HG03045 (cell line): ENCODE measurements at regions not wholly inside any gene's neighbourhood (a gene's known extent, or its start where the extent isn't known, plus 50 kb on each side); places are given as distances from the start of the nearest gene placed in this dataset.
"Not testable (repeated sequence)": the region's sequence is repeated elsewhere in the genome, so short reads cannot be mapped to it uniquely, and the experiment has no call there.

Experiments used
- ATAC-seq: cut with Tn5 transposase; IDR thresholded peaks from one replicate; pipeline ENCODE4 v1.9.1; 2021; ENCODE audit warnings: mild to moderate bottlenecking, moderate library complexity; ENCODE audit not compliant: unreplicated experiment

- ATAC-seq = no peak
Observed at GRCh38 chr6:56904068-56904467, 50.8 kb upstream of the BEND6 start.

DNA sequence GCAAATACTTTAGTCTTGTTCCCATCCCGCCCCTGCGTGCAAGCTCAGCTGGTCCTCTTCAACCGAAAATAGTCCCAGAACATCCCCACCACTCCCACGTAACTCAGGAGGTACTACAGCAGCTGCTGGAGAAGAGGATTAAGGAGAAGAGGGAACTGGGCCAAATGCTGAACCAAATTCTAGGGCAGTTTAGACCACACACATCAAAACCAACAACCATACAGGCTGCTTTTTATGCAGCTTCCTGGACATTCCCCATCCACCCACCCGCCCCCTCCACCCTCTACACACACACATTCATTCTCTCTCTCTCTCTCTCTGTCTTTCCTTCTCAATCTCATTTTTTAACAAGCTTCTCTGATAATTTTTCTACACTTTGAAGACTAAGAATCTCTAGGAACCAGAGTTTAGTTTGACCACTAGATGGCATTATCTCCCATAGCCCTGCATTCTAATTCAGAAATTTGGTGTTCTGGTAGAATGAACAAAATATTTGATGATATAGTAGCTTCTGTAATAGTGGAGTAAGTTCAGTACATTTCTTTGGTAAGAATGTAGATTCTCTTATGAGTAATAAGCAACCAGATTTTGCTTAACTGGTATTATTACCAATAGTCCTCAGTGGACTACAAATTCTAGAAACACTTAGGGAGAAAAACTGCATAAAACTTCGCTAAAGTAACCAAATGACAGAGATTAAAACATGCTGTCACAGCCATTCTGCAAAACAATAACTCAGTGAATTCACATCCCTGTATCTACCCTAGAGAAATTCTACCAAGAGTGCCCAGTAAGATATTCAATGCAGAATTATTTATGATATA is 52.1 kb upstream of the BEND6 start:
- ATAC-seq = no peak

DNA sequence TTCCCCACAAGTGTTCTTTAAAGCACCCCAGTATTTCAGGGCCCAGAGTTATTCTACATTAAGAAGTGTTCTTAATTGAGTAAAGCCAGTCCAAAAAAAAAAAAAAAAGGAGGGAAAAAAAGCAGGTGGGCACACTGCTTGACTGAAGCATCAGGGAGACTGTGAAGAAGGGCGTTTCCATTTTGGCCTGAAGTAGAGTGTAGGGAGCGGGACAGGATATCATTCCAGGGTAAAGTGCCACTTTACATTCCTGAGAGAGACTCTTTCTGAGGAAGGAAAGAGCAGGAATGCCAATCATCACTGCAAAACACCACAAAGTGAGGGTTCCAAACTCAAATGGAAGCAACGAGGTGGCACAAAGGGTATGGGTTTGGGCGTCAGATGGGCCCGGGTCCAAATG is 54.1 kb upstream of the BEND6 start:
- no peak for ATAC-seq

GRCh38 chr6:56899753-56900152 is 55.2 kb upstream of the BEND6 start:
- ATAC-seq = no peak

GRCh38 chr6:56899311-56899710 is 55.6 kb upstream of the BEND6 start:
- no peak for ATAC-seq

DNA sequence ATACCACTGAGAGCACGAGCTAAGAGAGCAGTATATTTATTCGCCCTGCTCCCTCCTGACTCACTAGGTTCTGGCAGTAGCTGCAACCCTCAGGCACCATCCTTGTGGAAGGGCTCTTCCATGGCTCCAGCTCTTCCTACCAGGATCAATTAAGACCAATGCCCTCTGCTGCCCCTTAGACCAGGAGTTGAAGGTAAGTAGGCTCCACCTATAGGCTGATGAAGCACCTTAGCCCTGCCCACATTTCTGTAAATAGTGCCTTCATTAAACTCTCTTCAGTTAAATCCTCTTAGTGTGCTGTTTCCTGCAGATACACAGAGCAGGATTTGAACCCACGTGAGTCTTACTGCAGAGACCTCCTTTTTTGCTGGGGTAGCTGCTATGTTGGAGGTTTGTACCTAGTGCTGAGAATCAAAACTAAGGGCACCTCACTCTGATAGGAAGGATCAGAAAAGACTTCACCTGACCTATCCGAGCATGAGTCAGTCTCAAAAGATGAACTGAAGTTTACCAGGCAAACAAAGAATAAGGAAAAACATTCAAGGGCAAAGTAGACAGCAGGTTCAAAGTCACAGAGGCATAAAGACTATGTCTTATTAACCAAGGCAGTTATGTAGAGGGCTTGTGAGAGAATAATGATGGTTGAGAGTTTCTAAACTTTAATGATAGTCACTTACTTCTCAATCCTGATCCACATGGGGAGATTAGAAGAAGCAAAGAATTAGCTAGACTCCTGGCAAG is 56.9 kb upstream of the BEND6 start:
- no peak for ATAC-seq

- no peak for ATAC-seq
Observed at GRCh38 chr6:56891754-56892153, 63.2 kb upstream of the BEND6 start.

GRCh38 chr6:56890683-56891429 is 64.1 kb upstream of the BEND6 start:
- ATAC-seq = peak; percentile 97

GRCh38 chr6:56890066-56890465 is 64.8 kb upstream of the BEND6 start:
- ATAC-seq = no peak

- no peak for ATAC-seq
Observed at GRCh38 chr6:56889492-56889891, 65.4 kb upstream of the BEND6 start.

DNA sequence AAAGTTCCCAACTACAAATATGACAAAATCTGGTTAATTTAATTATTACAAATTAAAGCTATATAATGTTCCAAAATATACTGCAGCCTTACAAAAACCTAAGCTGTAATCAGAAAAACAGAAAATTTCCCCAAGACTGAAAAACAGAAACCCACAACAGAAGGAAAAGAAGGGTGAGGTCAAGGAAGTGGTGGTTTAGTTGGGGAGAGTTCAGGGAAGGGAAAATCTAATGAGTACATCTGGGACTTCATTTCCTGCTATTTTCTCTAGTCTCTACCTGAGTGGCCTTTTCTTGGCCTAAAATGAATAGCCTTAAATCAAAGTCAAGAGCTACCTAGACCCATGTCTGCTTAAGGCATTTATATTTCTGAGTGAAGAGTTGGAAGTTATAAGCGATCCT is 66.2 kb upstream of the BEND6 start:
- ATAC-seq = no peak

DNA sequence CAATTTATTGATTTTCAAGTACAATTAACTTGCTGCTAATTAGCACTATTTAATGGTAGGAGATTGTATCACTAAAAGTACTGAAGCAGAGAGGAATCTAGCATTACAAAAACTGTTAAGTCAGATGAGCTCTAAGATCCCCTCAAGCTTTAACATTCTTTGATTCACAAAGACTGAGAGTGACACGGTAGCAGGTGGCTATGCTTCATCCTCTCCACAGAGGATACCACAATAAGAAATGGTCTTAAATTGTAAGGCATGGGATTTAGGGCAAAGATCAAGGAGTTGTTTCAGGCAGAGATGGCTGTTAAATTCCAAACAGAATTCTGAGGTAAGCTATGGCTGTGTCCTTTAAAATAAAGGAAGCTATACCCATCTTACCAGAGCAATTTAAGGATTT is 67.8 kb upstream of the BEND6 start:
- no peak for ATAC-seq

DNA sequence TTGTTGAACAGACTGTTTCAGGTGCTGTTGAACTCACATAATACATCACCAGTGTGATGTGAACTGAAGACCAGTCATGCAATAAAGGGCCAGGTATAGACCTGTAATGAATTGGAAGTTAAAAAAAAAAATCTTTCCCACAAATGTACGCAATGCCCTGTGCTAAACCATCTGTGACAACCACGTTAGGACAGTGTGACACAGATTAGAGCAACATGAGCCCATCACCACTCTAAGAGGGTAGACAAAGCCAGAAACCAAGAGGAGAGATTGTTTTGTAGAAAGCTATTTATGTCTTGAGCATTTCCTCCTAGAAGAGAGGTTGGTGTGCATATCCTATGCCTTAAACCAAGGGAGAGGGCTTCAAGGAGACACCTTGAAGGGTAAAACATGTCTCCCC is 77.0 kb upstream of the BEND6 start:
- ATAC-seq = no peak

GRCh38 chr6:56875961-56876360 is 78.9 kb upstream of the BEND6 start:
- no peak for ATAC-seq

DNA sequence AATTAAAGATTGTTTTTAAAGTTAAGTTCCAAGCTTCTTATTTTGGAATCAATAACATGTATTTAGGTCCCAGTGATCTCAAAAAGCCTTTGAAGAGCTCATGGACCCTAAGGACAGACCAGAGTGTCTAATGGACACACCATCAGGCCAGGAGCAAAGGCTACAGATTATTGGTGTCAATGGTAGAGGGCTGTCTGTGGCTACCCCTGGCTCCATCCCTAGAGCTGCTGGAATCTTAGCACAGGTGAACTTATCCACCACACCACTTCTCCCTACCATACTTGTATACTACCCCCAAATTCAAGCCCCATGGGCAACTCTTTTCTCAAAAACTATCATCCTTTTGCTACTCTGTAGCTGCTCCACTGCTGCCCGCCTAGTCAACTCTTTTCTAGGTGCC is 79.4 kb upstream of the BEND6 start:
- no peak for ATAC-seq

- no peak for ATAC-seq
Observed at GRCh38 chr6:56874328-56874727, 80.6 kb upstream of the BEND6 start.

- not testable (repeated sequence) for ATAC-seq
Observed at GRCh38 chr6:56870053-56870452, 84.9 kb upstream of the BEND6 start.

GRCh38 chr6:56869346-56869745 is 85.6 kb upstream of the BEND6 start:
- ATAC-seq = no peak

GRCh38 chr6:56868687-56869086 is 86.2 kb upstream of the BEND6 start:
- ATAC-seq = no peak

- no peak for ATAC-seq
Observed at GRCh38 chr6:56866917-56867522, 87.9 kb upstream of the BEND6 start.
